ENCODE measurements at regions not wholly inside any gene's neighbourhood (a gene's known extent, or its start where the extent isn't known, plus 50 kb on each side); places are given as distances from the start of the nearest gene placed in this dataset.

GRCh38 chr21:35893156-35893555 is 167.2 kb downstream of the SETD4 start:
- DNase-seq, result no peak

- no peak for DNase-seq
Observed at GRCh38 chr21:35886887-35887286, 173.4 kb downstream of the SETD4 start.

GRCh38 chr21:35885942-35886541 is 174.3 kb downstream of the SETD4 start:
- DNase-seq, result no peak

GRCh38 chr21:35882791-35883240 is 177.5 kb downstream of the SETD4 start:
- DNase-seq, result no peak

GRCh38 chr21:35873441-35873840 is 186.9 kb downstream of the SETD4 start:
- no peak for DNase-seq

- no peak for DNase-seq
Observed at GRCh38 chr21:35871906-35872305, 188.4 kb downstream of the SETD4 start.

- no peak for DNase-seq
Observed at GRCh38 chr21:35868869-35869223, 191.5 kb downstream of the SETD4 start.

GRCh38 chr21:35868005-35868868 is 192.1 kb downstream of the SETD4 start:
- no peak for DNase-seq

GRCh38 chr21:35864039-35864438 is 196.3 kb downstream of the SETD4 start:
- no peak for DNase-seq

- DNase-seq, result no peak
Observed at GRCh38 chr21:35862969-35863368, 197.4 kb downstream of the SETD4 start.

GRCh38 chr21:35861661-35862060 is 198.7 kb downstream of the SETD4 start:
- no peak for DNase-seq

- no peak for DNase-seq
Observed at GRCh38 chr21:35860189-35860869, 200.0 kb downstream of the SETD4 start.

GRCh38 chr21:35859677-35860076 is 200.6 kb downstream of the SETD4 start:
- no peak for DNase-seq

- DNase-seq, result no peak
Observed at GRCh38 chr21:35857095-35857494, 203.2 kb downstream of the SETD4 start.

- no peak for DNase-seq
Observed at GRCh38 chr21:35855484-35855883, 204.8 kb downstream of the SETD4 start.

- no peak for DNase-seq
Observed at GRCh38 chr21:35854281-35854680, 206.0 kb downstream of the SETD4 start.

GRCh38 chr21:35853321-35854239 is 206.7 kb downstream of the SETD4 start:
- no peak for DNase-seq

- no peak for DNase-seq
Observed at GRCh38 chr21:35852820-35853219, 207.5 kb downstream of the SETD4 start.

- no peak for DNase-seq
Observed at GRCh38 chr21:35850542-35851103, 209.7 kb downstream of the SETD4 start.

GRCh38 chr21:35850029-35850428 is 210.3 kb downstream of the SETD4 start:
- DNase-seq, result no peak

- DNase-seq, result no peak
Observed at GRCh38 chr21:35849144-35849543, 211.2 kb downstream of the SETD4 start.

- DNase-seq, result no peak
Observed at GRCh38 chr21:35843911-35844667, 216.2 kb downstream of the SETD4 start.
